ENCODE measurements at regions not wholly inside any gene's neighbourhood (a gene's known extent, or its start where the extent isn't known, plus 50 kb on each side); places are given as distances from the start of the nearest gene placed in this dataset.

DNA sequence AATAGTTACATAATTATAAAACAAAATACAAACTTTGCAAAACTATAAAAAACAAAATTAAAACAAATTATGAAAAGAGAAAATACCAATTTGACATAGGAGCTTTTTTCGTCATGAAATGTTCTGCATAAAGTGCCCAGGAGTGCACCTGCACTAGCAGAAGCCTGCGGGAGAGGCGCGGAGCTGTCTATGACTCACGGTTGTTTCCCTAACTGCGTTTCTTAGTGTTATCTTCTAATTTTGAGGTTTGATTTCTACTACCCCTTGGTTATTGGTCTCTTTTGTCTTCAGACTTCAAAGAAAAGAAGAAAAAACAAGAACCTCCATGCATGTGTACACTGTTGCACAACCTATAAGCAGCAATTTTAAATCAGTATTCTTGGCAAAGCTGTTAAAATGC is 740.9 kb upstream of the LRRC4C start:
- Histone ChIP-seq H3K36me3 (no peaks in the 10 kb centered on the region), H3K4me3 (no peak overlapping the region), H3K4me1 (no peaks in the 10 kb centered on the region), H3K27ac (no peak overlapping the region), H3K9me3 (no peaks in the 10 kb centered on the region), H3K27me3 (no peaks in the 10 kb centered on the region)
- no peak for DNase-seq (ENCODE audit: low spot score in 2 of 2)
- intact Hi-C loops (cut with DNase I; ENCODE audit: low total_unique reads) = no loop called here
- TF ChIP-seq POLR2A (IDR thresholded peaks at IDR 0.05) (no peak), POLR2AphosphoS5 (IDR thresholded peaks at IDR 0.05) (no peak), CTCF (IDR thresholded peaks at IDR 0.05) (no peak)

DNA sequence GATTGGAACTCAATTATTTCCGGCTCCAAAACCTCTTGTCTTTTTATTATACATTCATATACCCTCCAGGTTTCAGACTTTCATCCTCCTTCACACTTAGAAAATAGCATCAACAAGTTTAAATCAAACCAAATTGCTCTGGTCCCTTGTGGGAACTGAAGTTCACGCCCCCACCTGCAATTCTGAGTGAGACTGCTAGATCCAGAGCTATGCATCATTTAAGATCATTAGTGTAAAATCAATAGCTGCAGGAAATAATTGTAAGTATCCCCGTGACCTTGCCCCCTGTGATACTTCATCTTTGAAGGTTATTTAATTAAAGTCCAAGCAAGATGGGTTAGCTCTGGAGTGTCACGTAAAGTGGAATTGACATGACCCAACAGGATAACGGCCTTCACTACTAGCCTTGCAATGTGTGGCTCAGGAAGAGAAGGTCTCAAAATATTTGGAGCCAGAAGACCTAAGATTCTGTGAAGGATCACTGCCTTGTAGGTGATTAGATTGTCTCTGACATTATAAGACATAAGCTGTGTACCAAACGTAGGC is 742.2 kb upstream of the LRRC4C start:
- H3K27me3 ChIP-seq = no peaks in the 10 kb centered on the region
- H3K27ac ChIP-seq = no peak overlapping the region
- no peaks in the 10 kb centered on the region for H3K4me1 ChIP-seq
- no peak overlapping the region for H3K4me3 ChIP-seq
- intact Hi-C loops (cut with DNase I; ENCODE audit: low total_unique reads) = no loop called here
- TF ChIP-seq POLR2A (IDR thresholded peaks at IDR 0.05) (no peak), POLR2AphosphoS5 (IDR thresholded peaks at IDR 0.05) (no peak), CTCF (IDR thresholded peaks at IDR 0.05) (no peak)
- DNase-seq (ENCODE audit: low spot score in 2 of 2) = no peak
- no peaks in the 10 kb centered on the region for H3K9me3 ChIP-seq
- H3K36me3 ChIP-seq = no peaks in the 10 kb centered on the region

DNA sequence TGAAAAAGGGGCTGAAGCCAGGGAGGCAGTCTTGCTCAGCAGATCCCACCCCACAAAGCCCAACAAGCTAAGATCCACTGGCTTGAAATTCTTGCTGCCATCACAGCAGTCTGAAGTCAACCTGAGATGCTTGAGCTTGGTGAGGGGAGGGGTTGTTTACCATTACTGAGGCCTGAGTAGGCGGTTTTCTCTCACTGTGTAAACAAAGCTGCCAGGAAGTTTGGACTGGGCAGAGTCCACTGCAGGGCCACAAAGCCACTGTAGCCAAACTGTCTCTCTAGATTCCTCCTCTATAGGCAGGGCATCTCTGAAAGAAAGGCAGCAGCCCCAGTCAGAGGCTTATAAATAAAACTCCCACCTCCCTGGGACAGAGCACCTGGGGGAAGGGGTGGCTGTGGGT is 746.1 kb upstream of the LRRC4C start:
- Histone ChIP-seq H3K4me1 (no peaks in the 10 kb centered on the region), H3K27me3 (no peaks in the 10 kb centered on the region), H3K9me3 (no peaks in the 10 kb centered on the region), H3K4me3 (no peak overlapping the region), H3K27ac (no peak overlapping the region), H3K36me3 (no peaks in the 10 kb centered on the region)
- no peak for DNase-seq (ENCODE audit: low spot score in 2 of 2)
- intact Hi-C loops (cut with DNase I; ENCODE audit: low total_unique reads) = no loop called here
- TF ChIP-seq CTCF (IDR thresholded peaks at IDR 0.05) (no peak), POLR2AphosphoS5 (IDR thresholded peaks at IDR 0.05) (no peak), POLR2A (IDR thresholded peaks at IDR 0.05) (no peak)

- TF ChIP-seq POLR2A (IDR thresholded peaks at IDR 0.05) = no peak
- TF ChIP-seq CTCF (IDR thresholded peaks at IDR 0.05) = no peak
- no peak for TF ChIP-seq POLR2AphosphoS5 (IDR thresholded peaks at IDR 0.05)
- no peak for DNase-seq (ENCODE audit: low spot score in 2 of 2)
- H3K4me3 ChIP-seq = no peak overlapping the region
- no peak overlapping the region for H3K27ac ChIP-seq
- H3K4me1 ChIP-seq = no peaks in the 10 kb centered on the region
- intact Hi-C loops (cut with DNase I; ENCODE audit: low total_unique reads) = no loop called here
- no peaks in the 10 kb centered on the region for H3K36me3 ChIP-seq
- H3K27me3 ChIP-seq = no peaks in the 10 kb centered on the region
- H3K9me3 ChIP-seq = no peaks in the 10 kb centered on the region
These were observed 766.2 kb upstream of the LRRC4C start for GRCh38 chr11:42225664-42226063.

DNA sequence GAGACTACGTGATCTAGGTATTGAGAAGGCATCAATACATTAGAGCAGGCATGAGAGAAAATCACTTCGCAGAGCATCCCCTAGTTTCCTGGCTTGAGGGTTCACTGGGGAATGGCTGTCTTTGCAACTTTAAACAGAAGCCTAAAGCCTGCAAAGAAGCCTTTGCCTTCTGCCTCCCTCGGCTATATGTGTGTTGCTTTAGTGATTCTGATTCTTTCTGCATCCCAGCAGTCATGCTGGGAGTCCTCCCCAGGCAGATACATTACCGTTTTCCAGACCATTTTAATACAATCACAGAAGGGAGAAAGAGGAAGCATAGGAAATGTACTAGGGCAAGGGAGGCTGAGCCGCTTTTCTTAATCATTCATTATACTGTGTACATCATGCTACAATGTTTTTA is 773.2 kb upstream of the LRRC4C start:
- Histone ChIP-seq H3K36me3 (no peaks in the 10 kb centered on the region), H3K27ac (no peak overlapping the region), H3K27me3 (no peaks in the 10 kb centered on the region), H3K4me1 (no peaks in the 10 kb centered on the region), H3K4me3 (no peak overlapping the region), H3K9me3 (no peaks in the 10 kb centered on the region)
- intact Hi-C loops (cut with DNase I; ENCODE audit: low total_unique reads) = no loop called here
- no peak for TF ChIP-seq CTCF (IDR thresholded peaks at IDR 0.05)
- TF ChIP-seq POLR2A (IDR thresholded peaks at IDR 0.05) = no peak
- TF ChIP-seq POLR2AphosphoS5 (IDR thresholded peaks at IDR 0.05) = no peak
- DNase-seq (ENCODE audit: low spot score in 2 of 2) = no peak
